ENCODE measurements at regions not wholly inside any gene's neighbourhood (a gene's known extent, or its start where the extent isn't known, plus 50 kb on each side); places are given as distances from the start of the nearest gene placed in this dataset.

DNA sequence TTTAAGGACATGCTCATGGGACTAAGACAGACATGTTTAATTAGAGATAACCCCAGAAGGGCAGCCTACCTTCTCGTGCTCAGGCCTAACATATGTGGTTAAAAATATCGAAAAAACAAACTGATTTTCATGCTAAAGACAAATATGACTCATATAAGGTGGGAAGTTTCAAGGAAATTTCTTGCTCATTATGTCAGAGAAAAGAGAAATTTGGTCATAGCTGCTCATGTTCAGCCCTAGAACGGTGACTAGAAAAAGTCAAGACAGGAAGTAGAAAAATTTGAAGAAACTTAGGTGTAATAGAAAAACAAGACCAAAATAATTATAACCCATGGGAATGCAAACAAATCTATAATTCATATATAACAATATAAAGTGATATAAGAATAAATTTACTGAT, 120.6 kb downstream of the PRDM9 start:
- no peaks in the 10 kb centered on the region for H3K9me3 ChIP-seq (ENCODE audit: insufficient read depth, low read depth, low read length)
- H3K4me2 ChIP-seq (ENCODE audit: low read depth, low read length, poor library complexity, severe bottlenecking): no peak overlapping the region
- TF ChIP-seq, protein P1, sequence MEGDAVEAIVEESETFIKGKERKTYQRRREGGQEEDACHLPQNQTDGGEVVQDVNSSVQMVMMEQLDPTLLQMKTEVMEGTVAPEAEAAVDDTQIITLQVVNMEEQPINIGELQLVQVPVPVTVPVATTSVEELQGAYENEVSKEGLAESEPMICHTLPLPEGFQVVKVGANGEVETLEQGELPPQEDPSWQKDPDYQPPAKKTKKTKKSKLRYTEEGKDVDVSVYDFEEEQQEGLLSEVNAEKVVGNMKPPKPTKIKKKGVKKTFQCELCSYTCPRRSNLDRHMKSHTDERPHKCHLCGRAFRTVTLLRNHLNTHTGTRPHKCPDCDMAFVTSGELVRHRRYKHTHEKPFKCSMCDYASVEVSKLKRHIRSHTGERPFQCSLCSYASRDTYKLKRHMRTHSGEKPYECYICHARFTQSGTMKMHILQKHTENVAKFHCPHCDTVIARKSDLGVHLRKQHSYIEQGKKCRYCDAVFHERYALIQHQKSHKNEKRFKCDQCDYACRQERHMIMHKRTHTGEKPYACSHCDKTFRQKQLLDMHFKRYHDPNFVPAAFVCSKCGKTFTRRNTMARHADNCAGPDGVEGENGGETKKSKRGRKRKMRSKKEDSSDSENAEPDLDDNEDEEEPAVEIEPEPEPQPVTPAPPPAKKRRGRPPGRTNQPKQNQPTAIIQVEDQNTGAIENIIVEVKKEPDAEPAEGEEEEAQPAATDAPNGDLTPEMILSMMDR (conservative IDR thresholded peaks at IDR 0.05; ENCODE audit: low read length): no peak
- no peak for TF ChIP-seq EZH2phosphoT487 (IDR thresholded peaks at IDR 0.05; ENCODE audit: borderline replicate concordance)
- no peaks in the 10 kb centered on the region for H3K36me3 ChIP-seq (ENCODE audit: insufficient read depth, low read length)
- no peak overlapping the region for H3K9ac ChIP-seq (ENCODE audit: low read depth, low read length, poor library complexity, severe bottlenecking)
- no peaks in the 10 kb centered on the region for H3K79me2 ChIP-seq (ENCODE audit: insufficient read depth, low read length)
- H4K20me1 ChIP-seq (ENCODE audit: insufficient read depth, low read length, poor library complexity, severe bottlenecking): no peaks in the 10 kb centered on the region
- no peaks in the 10 kb centered on the region for H3K4me1 ChIP-seq (ENCODE audit: insufficient read depth, low read length, poor library complexity, severe bottlenecking)
- H2AFZ ChIP-seq (ENCODE audit: low read length): no peak overlapping the region
- no peaks in the 10 kb centered on the region for H3K27me3 ChIP-seq (ENCODE audit: insufficient read depth, low read length, poor library complexity, severe bottlenecking)
- H3F3A ChIP-seq (ENCODE audit: low read depth): no peaks in the 10 kb centered on the region
- no peaks in the 10 kb centered on the region for H3K9me2 ChIP-seq (replicated peaks; ENCODE audit: low read depth, low read length)
- H3K4me3 ChIP-seq (ENCODE audit: low read length, poor library complexity, severe bottlenecking): no peak overlapping the region

DNA sequence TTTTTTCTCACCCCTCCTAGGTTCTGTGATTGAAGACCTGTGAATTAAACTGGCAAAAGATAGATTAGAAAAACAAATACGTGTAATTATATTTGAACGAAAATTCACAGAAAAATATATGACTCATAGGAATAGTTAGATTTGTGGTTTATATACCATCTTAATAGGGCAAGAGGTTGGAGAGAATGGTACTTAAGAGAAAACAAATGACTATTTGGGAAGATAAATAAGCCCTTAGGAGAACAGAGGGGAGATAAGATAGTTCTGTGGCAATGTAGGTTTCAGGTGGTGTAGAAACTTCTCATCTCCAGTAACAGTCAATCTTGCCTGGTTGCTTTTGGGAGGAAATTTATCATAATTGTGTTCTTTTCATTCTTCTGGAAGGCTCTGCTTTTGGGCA, 122.0 kb downstream of the PRDM9 start:
- H3K4me1 ChIP-seq (ENCODE audit: insufficient read depth, low read length, poor library complexity, severe bottlenecking): no peaks in the 10 kb centered on the region
- H3K9me3 ChIP-seq (ENCODE audit: insufficient read depth, low read depth, low read length): no peaks in the 10 kb centered on the region
- H3K36me3 ChIP-seq (ENCODE audit: insufficient read depth, low read length): no peaks in the 10 kb centered on the region
- H3K27me3 ChIP-seq (ENCODE audit: insufficient read depth, low read length, poor library complexity, severe bottlenecking): no peaks in the 10 kb centered on the region
- no peak overlapping the region for H3K9ac ChIP-seq (ENCODE audit: low read depth, low read length, poor library complexity, severe bottlenecking)
- H3K4me2 ChIP-seq (ENCODE audit: low read depth, low read length, poor library complexity, severe bottlenecking): no peak overlapping the region
- no peaks in the 10 kb centered on the region for H3K79me2 ChIP-seq (ENCODE audit: insufficient read depth, low read length)
- no peaks in the 10 kb centered on the region for H4K20me1 ChIP-seq (ENCODE audit: insufficient read depth, low read length, poor library complexity, severe bottlenecking)
- H3F3A ChIP-seq (ENCODE audit: low read depth): no peaks in the 10 kb centered on the region
- no peak overlapping the region for H3K4me3 ChIP-seq (ENCODE audit: low read length, poor library complexity, severe bottlenecking)
- no peak overlapping the region for H2AFZ ChIP-seq (ENCODE audit: low read length)
- H3K9me2 ChIP-seq (replicated peaks; ENCODE audit: low read depth, low read length): no peaks in the 10 kb centered on the region
- TF ChIP-seq, protein P1 (conservative IDR thresholded peaks at IDR 0.05; ENCODE audit: low read length): no peak
- no peak for TF ChIP-seq EZH2phosphoT487 (IDR thresholded peaks at IDR 0.05; ENCODE audit: borderline replicate concordance)

DNA sequence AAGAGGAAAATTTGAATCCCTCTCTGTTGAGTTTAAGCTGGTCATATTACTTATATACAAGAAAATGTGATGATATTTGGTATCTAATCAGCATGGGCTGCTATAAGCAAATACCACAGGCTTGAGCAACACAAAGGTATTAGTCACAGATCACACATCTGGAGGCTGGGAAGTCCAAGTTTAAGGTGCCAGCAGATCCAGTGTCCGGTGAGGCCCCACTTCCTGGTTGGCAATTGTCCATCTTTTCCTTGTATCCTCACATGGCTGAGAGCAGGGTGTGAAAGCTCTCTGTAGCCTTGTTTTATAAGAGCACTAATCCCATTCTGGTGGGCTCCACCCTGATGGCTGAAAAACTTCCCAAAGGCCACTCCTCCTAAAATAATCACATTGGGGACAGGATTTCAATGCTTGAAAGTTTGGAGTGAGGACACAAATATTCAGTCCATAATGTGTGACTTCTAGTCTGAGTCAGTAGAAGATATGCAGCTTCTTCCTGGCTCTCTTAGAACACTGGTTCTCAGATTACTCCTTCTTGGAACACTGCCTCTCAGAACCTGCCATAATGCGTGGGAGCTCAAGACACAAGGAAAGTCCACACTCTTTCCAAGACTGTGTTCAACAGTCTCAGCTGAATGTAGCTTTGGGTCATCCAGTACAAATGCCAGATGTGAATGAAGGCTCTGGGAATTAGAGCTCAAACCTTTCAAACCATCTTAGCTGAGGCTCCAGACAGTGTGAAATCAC, 124.1 kb downstream of the PRDM9 start:
- H3K4me1 ChIP-seq (ENCODE audit: insufficient read depth, low read length, poor library complexity, severe bottlenecking): no peaks in the 10 kb centered on the region
- no peaks in the 10 kb centered on the region for H3K9me3 ChIP-seq (ENCODE audit: insufficient read depth, low read depth, low read length)
- H3K27me3 ChIP-seq (ENCODE audit: insufficient read depth, low read length, poor library complexity, severe bottlenecking): no peaks in the 10 kb centered on the region
- no peaks in the 10 kb centered on the region for H4K20me1 ChIP-seq (ENCODE audit: insufficient read depth, low read length, poor library complexity, severe bottlenecking)
- no peak overlapping the region for H3K4me3 ChIP-seq (ENCODE audit: low read length, poor library complexity, severe bottlenecking)
- no peaks in the 10 kb centered on the region for H3F3A ChIP-seq (ENCODE audit: low read depth)
- H3K36me3 ChIP-seq (ENCODE audit: insufficient read depth, low read length): no peaks in the 10 kb centered on the region
- H3K9ac ChIP-seq (ENCODE audit: low read depth, low read length, poor library complexity, severe bottlenecking): no peak overlapping the region
- H2AFZ ChIP-seq (ENCODE audit: low read length): no peak overlapping the region
- no peak overlapping the region for H3K4me2 ChIP-seq (ENCODE audit: low read depth, low read length, poor library complexity, severe bottlenecking)
- no peaks in the 10 kb centered on the region for H3K9me2 ChIP-seq (replicated peaks; ENCODE audit: low read depth, low read length)
- TF ChIP-seq EZH2phosphoT487 (IDR thresholded peaks at IDR 0.05; ENCODE audit: borderline replicate concordance): no peak
- TF ChIP-seq, protein P1 (conservative IDR thresholded peaks at IDR 0.05; ENCODE audit: low read length): no peak
- no peaks in the 10 kb centered on the region for H3K79me2 ChIP-seq (ENCODE audit: insufficient read depth, low read length)

All from Loucy (cell line).